OCI-LY7 (cell line): ENCODE measurements at regions not wholly inside any gene's neighbourhood (a gene's known extent, or its start where the extent isn't known, plus 50 kb on each side); places are given as distances from the start of the nearest gene placed in this dataset.

ENCODE experiments used
- CTCF ChIP-seq: fragments of 200-600 bp; sonication (generic); conservative IDR thresholded peaks from 2 replicates; pipeline ENCODE4 v1.5.1; 2014; ENCODE audit warnings: mild to moderate bottlenecking, antibody characterized with exemption, low read length, moderate library complexity, mixed read lengths
- EZH2phosphoT487 ChIP-seq: fragments of 200-600 bp; sonication (generic); IDR thresholded peaks from 2 replicates; pipeline ENCODE4 v1.6.1; 2018; ENCODE audit warnings: low read depth, borderline replicate concordance, mild to moderate bottlenecking, mixed run types, antibody characterized with exemption, low read length, moderate library complexity, mixed read lengths

- no peak for TF ChIP-seq CTCF
- no peak for TF ChIP-seq EZH2phosphoT487
These were observed 591.5 kb upstream of the ID4 start for GRCh38 chr6:19245656-19246055.
